ENCODE measurements at regions not wholly inside any gene's neighbourhood (a gene's known extent, or its start where the extent isn't known, plus 50 kb on each side); places are given as distances from the start of the nearest gene placed in this dataset.

GRCh38 chrX:137743414-137743813, 177.5 kb downstream of the ZIC3 start:
- DNase-seq (ENCODE audit: low read depth in 2 of 2): no peak
- Histone ChIP-seq H3K27ac (ENCODE audit: insufficient read depth, low read length) (no peak overlapping the region), H3K36me3 (ENCODE audit: control insufficient read depth, insufficient read depth, low read length) (no peaks in the 10 kb centered on the region), H3K9ac (ENCODE audit: insufficient read depth, low read length) (no peak overlapping the region), H3K79me2 (ENCODE audit: control insufficient read depth, insufficient read depth, low read length) (no peaks in the 10 kb centered on the region), H2AFZ (ENCODE audit: low read length) (no peak overlapping the region), H4K20me1 (ENCODE audit: control insufficient read depth, extremely low read depth, insufficient read depth, low read length) (no peaks in the 10 kb centered on the region), H3K27me3 (ENCODE audit: control insufficient read depth, insufficient read depth, low read length) (no peaks in the 10 kb centered on the region), H3K4me3 (replicated peaks in 1 of 4; ENCODE audit: control extremely low read depth in 1 of 4, insufficient read depth in 1 of 4, low read depth in 3 of 4, low read length in 4 of 4) (no peak overlapping the region), H3K4me2 (ENCODE audit: extremely low read depth, insufficient read depth, low read length) (no peak overlapping the region), H3K9me3 (ENCODE audit: control insufficient read depth, insufficient read depth, low read depth, low read length) (no peaks in the 10 kb centered on the region), H3K4me1 (ENCODE audit: control insufficient read depth, extremely low read depth, insufficient read depth, low read length) (no peaks in the 10 kb centered on the region)
- TF ChIP-seq EZH2 (IDR thresholded peaks at IDR 0.05; ENCODE audit: low read length, missing control alignments) (no peak), CTCF (conservative IDR thresholded peaks at IDR 0.05 in 1 of 2, IDR thresholded peaks at IDR 0.05 in 1 of 2; ENCODE audit: low read depth in 1 of 2, low read length in 2 of 2) (no peak)

GRCh38 chrX:137746289-137746688, 180.4 kb downstream of the ZIC3 start:
- no peak overlapping the region for H3K4me3 ChIP-seq (replicated peaks in 1 of 4; ENCODE audit: control extremely low read depth in 1 of 4, insufficient read depth in 1 of 4, low read depth in 3 of 4, low read length in 4 of 4)
- no peak overlapping the region for H3K9ac ChIP-seq (ENCODE audit: insufficient read depth, low read length)
- no peak for DNase-seq (ENCODE audit: low read depth in 2 of 2)
- H2AFZ ChIP-seq (ENCODE audit: low read length): no peak overlapping the region
- no peaks in the 10 kb centered on the region for H3K4me1 ChIP-seq (ENCODE audit: control insufficient read depth, extremely low read depth, insufficient read depth, low read length)
- no peaks in the 10 kb centered on the region for H3K9me3 ChIP-seq (ENCODE audit: control insufficient read depth, insufficient read depth, low read depth, low read length)
- TF ChIP-seq EZH2 (IDR thresholded peaks at IDR 0.05; ENCODE audit: low read length, missing control alignments): no peak
- no peak for TF ChIP-seq CTCF (conservative IDR thresholded peaks at IDR 0.05 in 1 of 2, IDR thresholded peaks at IDR 0.05 in 1 of 2; ENCODE audit: low read depth in 1 of 2, low read length in 2 of 2)
- H3K27ac ChIP-seq (ENCODE audit: insufficient read depth, low read length): no peak overlapping the region
- H3K4me2 ChIP-seq (ENCODE audit: extremely low read depth, insufficient read depth, low read length): no peak overlapping the region
- no peaks in the 10 kb centered on the region for H4K20me1 ChIP-seq (ENCODE audit: control insufficient read depth, extremely low read depth, insufficient read depth, low read length)
- no peaks in the 10 kb centered on the region for H3K36me3 ChIP-seq (ENCODE audit: control insufficient read depth, insufficient read depth, low read length)
- no peaks in the 10 kb centered on the region for H3K79me2 ChIP-seq (ENCODE audit: control insufficient read depth, insufficient read depth, low read length)
- H3K27me3 ChIP-seq (ENCODE audit: control insufficient read depth, insufficient read depth, low read length): no peaks in the 10 kb centered on the region

GRCh38 chrX:137747244-137748043, 181.5 kb downstream of the ZIC3 start:
- no peak overlapping the region for H3K9ac ChIP-seq (ENCODE audit: insufficient read depth, low read length)
- H3K27ac ChIP-seq (ENCODE audit: insufficient read depth, low read length): no peak overlapping the region
- H3K36me3 ChIP-seq (ENCODE audit: control insufficient read depth, insufficient read depth, low read length): no peaks in the 10 kb centered on the region
- H3K27me3 ChIP-seq (ENCODE audit: control insufficient read depth, insufficient read depth, low read length): no peaks in the 10 kb centered on the region
- H2AFZ ChIP-seq (ENCODE audit: low read length): no peak overlapping the region
- no peak overlapping the region for H3K4me3 ChIP-seq (replicated peaks in 1 of 4; ENCODE audit: control extremely low read depth in 1 of 4, insufficient read depth in 1 of 4, low read depth in 3 of 4, low read length in 4 of 4)
- no peaks in the 10 kb centered on the region for H3K79me2 ChIP-seq (ENCODE audit: control insufficient read depth, insufficient read depth, low read length)
- no peak for TF ChIP-seq EZH2 (IDR thresholded peaks at IDR 0.05; ENCODE audit: low read length, missing control alignments)
- no peak for TF ChIP-seq CTCF (conservative IDR thresholded peaks at IDR 0.05 in 1 of 2, IDR thresholded peaks at IDR 0.05 in 1 of 2; ENCODE audit: low read depth in 1 of 2, low read length in 2 of 2)
- no peaks in the 10 kb centered on the region for H3K4me1 ChIP-seq (ENCODE audit: control insufficient read depth, extremely low read depth, insufficient read depth, low read length)
- no peaks in the 10 kb centered on the region for H4K20me1 ChIP-seq (ENCODE audit: control insufficient read depth, extremely low read depth, insufficient read depth, low read length)
- no peak overlapping the region for H3K4me2 ChIP-seq (ENCODE audit: extremely low read depth, insufficient read depth, low read length)
- no peak for DNase-seq (ENCODE audit: low read depth in 2 of 2)
- no peaks in the 10 kb centered on the region for H3K9me3 ChIP-seq (ENCODE audit: control insufficient read depth, insufficient read depth, low read depth, low read length)

All from fibroblast of lung (primary cell).